NCI-H2029 treated with DMSO at 0.1 percent for 48 hours (cell line): ENCODE measurements at regions not wholly inside any gene's neighbourhood (a gene's known extent, or its start where the extent isn't known, plus 50 kb on each side); places are given as distances from the start of the nearest gene placed in this dataset.
"Not testable (repeated sequence)": the region's sequence is repeated elsewhere in the genome, so short reads cannot be mapped to it uniquely, and the experiment has no call there.

Experiments
- DNase-seq: peaks from one replicate; lab custom pipeline; 2025; lab: John Stamatoyannopoulos, UW

- no peak for DNase-seq
Measured at GRCh38 chr22:26970809-26971394, 313.5 kb downstream of the MIAT start.

GRCh38 chr22:26972286-26972685 lies 314.9 kb downstream of the MIAT start:
- no peak for DNase-seq

GRCh38 chr22:26972915-26973314 lies 315.5 kb downstream of the MIAT start:
- DNase-seq: not testable (repeated sequence)

GRCh38 chr22:26974034-26974433 lies 316.6 kb downstream of the MIAT start:
- no peak for DNase-seq

GRCh38 chr22:26974914-26975803 lies 317.8 kb downstream of the MIAT start:
- no peak for DNase-seq

GRCh38 chr22:26975865-26976264 lies 318.5 kb downstream of the MIAT start:
- DNase-seq: no peak

- DNase-seq: no peak
Measured at GRCh38 chr22:26977741-26978376, 320.5 kb downstream of the MIAT start.

- DNase-seq: no peak
Measured at GRCh38 chr22:26979294-26979693, 321.9 kb downstream of the MIAT start.

GRCh38 chr22:26981111-26981510 lies 323.7 kb downstream of the MIAT start:
- no peak for DNase-seq

- no peak for DNase-seq
Measured at GRCh38 chr22:26981541-26981940, 324.2 kb downstream of the MIAT start.

- DNase-seq: no peak
Measured at GRCh38 chr22:26983311-26983710, 325.9 kb downstream of the MIAT start.

GRCh38 chr22:26985206-26985605 lies 327.8 kb downstream of the MIAT start:
- no peak for DNase-seq

- no peak for DNase-seq
Measured at GRCh38 chr22:26985931-26986782, 328.8 kb downstream of the MIAT start.

- DNase-seq: no peak
Measured at GRCh38 chr22:26986884-26987283, 329.5 kb downstream of the MIAT start.

GRCh38 chr22:26990503-26991189 lies 333.3 kb downstream of the MIAT start:
- no peak for DNase-seq

GRCh38 chr22:26992556-26992955 lies 335.2 kb downstream of the MIAT start:
- no peak for DNase-seq

GRCh38 chr22:26993886-26994285 lies 336.5 kb downstream of the MIAT start:
- no peak for DNase-seq

- no peak for DNase-seq
Measured at GRCh38 chr22:26994801-26995200, 337.4 kb downstream of the MIAT start.

- no peak for DNase-seq
Measured at GRCh38 chr22:26995235-26995634, 337.8 kb downstream of the MIAT start.

GRCh38 chr22:26996154-26996553 lies 338.8 kb downstream of the MIAT start:
- no peak for DNase-seq

- no peak for DNase-seq
Measured at GRCh38 chr22:26998129-26998528, 340.7 kb downstream of the MIAT start.

- no peak for DNase-seq
Measured at GRCh38 chr22:26998716-26999115, 341.3 kb downstream of the MIAT start.
